ENCODE measurements at regions not wholly inside any gene's neighbourhood (a gene's known extent, or its start where the extent isn't known, plus 50 kb on each side); places are given as distances from the start of the nearest gene placed in this dataset.

DNA sequence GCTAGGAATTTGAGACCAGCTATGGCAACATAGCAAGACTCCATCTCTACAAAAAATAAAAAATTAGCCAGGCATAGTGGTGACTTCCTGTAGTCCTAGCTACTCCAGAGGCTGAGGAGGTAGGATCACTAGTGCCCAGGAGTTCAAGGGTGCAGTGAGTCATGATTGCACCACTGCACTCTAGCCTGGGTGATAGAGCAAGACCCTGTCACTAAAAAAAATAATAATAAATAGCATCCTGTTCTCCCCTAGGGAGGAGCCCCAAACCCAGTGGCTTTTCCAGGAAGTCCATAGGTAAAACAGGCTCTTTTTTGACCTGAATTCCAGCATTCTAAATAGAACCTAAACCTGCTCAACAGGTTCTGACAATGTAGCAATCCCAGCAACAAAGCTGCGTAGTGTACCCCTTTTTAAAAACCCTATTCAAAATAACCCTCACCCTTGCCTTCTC, 192.0 kb downstream of the ALDH8A1 start:
- Histone ChIP-seq H4K20me1 (ENCODE audit: control insufficient read depth, extremely low read depth, insufficient read depth, low read length) (no peaks in the 10 kb centered on the region), H3K4me2 (ENCODE audit: extremely low read depth, insufficient read depth, low read length) (no peak overlapping the region), H3K9me3 (ENCODE audit: control insufficient read depth, insufficient read depth, low read depth, low read length) (no peaks in the 10 kb centered on the region), H3K36me3 (ENCODE audit: control insufficient read depth, insufficient read depth, low read length) (no peaks in the 10 kb centered on the region), H3K27ac (ENCODE audit: insufficient read depth, low read length) (no peak overlapping the region), H3K4me3 (replicated peaks in 1 of 4; ENCODE audit: control extremely low read depth in 1 of 4, insufficient read depth in 1 of 4, low read depth in 3 of 4, low read length in 4 of 4) (no peak overlapping the region), H2AFZ (ENCODE audit: low read length) (no peak overlapping the region), H3K9ac (ENCODE audit: insufficient read depth, low read length) (no peak overlapping the region), H3K4me1 (ENCODE audit: control insufficient read depth, extremely low read depth, insufficient read depth, low read length) (no peaks in the 10 kb centered on the region), H3K27me3 (ENCODE audit: control insufficient read depth, insufficient read depth, low read length) (no peaks in the 10 kb centered on the region), H3K79me2 (ENCODE audit: control insufficient read depth, insufficient read depth, low read length) (no peaks in the 10 kb centered on the region)
- peak in 1 of 2 donors; percentile 14 for DNase-seq (ENCODE audit: low read depth in 2 of 2)
- TF ChIP-seq, protein P1, sequence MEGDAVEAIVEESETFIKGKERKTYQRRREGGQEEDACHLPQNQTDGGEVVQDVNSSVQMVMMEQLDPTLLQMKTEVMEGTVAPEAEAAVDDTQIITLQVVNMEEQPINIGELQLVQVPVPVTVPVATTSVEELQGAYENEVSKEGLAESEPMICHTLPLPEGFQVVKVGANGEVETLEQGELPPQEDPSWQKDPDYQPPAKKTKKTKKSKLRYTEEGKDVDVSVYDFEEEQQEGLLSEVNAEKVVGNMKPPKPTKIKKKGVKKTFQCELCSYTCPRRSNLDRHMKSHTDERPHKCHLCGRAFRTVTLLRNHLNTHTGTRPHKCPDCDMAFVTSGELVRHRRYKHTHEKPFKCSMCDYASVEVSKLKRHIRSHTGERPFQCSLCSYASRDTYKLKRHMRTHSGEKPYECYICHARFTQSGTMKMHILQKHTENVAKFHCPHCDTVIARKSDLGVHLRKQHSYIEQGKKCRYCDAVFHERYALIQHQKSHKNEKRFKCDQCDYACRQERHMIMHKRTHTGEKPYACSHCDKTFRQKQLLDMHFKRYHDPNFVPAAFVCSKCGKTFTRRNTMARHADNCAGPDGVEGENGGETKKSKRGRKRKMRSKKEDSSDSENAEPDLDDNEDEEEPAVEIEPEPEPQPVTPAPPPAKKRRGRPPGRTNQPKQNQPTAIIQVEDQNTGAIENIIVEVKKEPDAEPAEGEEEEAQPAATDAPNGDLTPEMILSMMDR (conservative IDR thresholded peaks at IDR 0.05 in 1 of 2, IDR thresholded peaks at IDR 0.05 in 1 of 2; ENCODE audit: low read depth in 1 of 2, low read length in 2 of 2): no peak
- TF ChIP-seq EZH2 (IDR thresholded peaks at IDR 0.05; ENCODE audit: low read length, missing control alignments): no peak

DNA sequence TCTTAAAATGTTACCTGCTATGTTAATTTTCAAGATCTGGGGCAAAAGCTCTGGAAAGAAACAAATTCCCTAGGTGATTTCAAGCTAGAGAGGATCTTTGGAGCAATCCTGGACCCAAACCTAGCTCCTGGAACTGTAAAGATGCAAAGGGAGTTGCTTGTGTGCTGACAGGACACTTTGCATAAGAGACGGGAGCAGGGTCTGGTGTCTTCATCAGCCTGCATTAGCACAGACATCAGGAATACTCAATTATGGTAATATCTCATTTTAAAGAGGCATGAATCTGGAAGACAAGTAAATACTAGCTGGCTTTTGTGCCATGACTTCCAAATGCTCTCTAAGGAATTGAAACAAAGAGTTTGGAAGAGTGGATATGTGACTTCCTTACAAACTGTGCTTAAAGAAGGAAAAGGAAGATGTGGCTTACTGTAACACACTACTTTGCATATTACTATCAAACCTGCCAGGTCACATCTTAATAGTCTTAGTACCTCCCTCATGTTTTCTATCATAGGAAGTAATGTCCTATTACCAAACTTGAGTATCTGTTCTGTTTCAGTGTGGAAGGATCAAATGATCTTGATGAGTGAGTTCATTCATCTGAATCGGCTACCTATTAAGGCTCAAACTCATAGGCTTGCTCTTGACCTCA, 193.4 kb downstream of the ALDH8A1 start:
- Histone ChIP-seq H4K20me1 (ENCODE audit: control insufficient read depth, extremely low read depth, insufficient read depth, low read length) (no peaks in the 10 kb centered on the region), H3K79me2 (ENCODE audit: control insufficient read depth, insufficient read depth, low read length) (no peaks in the 10 kb centered on the region), H3K27ac (ENCODE audit: insufficient read depth, low read length) (no peak overlapping the region), H2AFZ (ENCODE audit: low read length) (no peak overlapping the region), H3K27me3 (ENCODE audit: control insufficient read depth, insufficient read depth, low read length) (no peaks in the 10 kb centered on the region), H3K4me2 (ENCODE audit: extremely low read depth, insufficient read depth, low read length) (no peak overlapping the region), H3K9me3 (ENCODE audit: control insufficient read depth, insufficient read depth, low read depth, low read length) (no peaks in the 10 kb centered on the region), H3K4me3 (replicated peaks in 1 of 4; ENCODE audit: control extremely low read depth in 1 of 4, insufficient read depth in 1 of 4, low read depth in 3 of 4, low read length in 4 of 4) (no peak overlapping the region), H3K36me3 (ENCODE audit: control insufficient read depth, insufficient read depth, low read length) (no peaks in the 10 kb centered on the region), H3K4me1 (ENCODE audit: control insufficient read depth, extremely low read depth, insufficient read depth, low read length) (no peaks in the 10 kb centered on the region), H3K9ac (ENCODE audit: insufficient read depth, low read length) (no peak overlapping the region)
- TF ChIP-seq, protein P1 (conservative IDR thresholded peaks at IDR 0.05 in 1 of 2, IDR thresholded peaks at IDR 0.05 in 1 of 2; ENCODE audit: low read depth in 1 of 2, low read length in 2 of 2): no peak
- no peak for TF ChIP-seq EZH2 (IDR thresholded peaks at IDR 0.05; ENCODE audit: low read length, missing control alignments)
- DNase-seq (ENCODE audit: low read depth in 2 of 2): no peak

DNA sequence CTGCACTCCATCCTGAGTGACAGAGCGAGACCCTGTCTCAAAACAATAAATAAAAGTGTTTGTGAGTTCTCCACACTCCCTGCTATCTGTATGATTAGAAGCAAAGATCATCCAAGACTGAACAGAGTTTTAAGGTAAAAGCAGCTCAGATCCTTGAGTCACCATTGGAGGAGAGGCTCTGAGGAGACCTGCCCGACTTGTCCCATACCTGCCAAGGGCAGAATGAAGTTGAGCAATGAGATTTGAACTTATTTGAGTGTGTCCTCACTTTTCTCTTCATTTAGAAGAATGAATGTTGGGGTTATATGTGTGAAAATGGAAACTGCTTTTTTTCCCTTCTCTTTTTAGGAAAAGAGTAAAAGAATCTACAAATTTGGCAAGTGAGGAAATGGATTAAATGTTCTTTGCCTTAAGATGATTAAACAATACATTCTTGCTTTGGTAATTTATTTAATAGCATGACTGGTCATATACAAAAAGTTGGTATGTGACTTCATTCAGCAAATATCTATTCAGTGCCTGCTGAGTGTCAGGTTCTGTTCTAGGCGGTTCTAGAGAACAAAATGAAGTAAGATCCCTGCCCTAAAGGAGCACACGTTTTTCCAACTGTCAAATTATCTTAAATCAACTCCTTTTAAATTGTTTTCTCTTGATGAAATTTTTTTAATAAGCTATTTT, 195.7 kb downstream of the ALDH8A1 start:
- Histone ChIP-seq H3K9me3 (ENCODE audit: control insufficient read depth, insufficient read depth, low read depth, low read length) (no peaks in the 10 kb centered on the region), H3K27ac (ENCODE audit: insufficient read depth, low read length) (no peak overlapping the region), H3K4me1 (ENCODE audit: control insufficient read depth, extremely low read depth, insufficient read depth, low read length) (no peaks in the 10 kb centered on the region), H3K4me3 (replicated peaks in 1 of 4; ENCODE audit: control extremely low read depth in 1 of 4, insufficient read depth in 1 of 4, low read depth in 3 of 4, low read length in 4 of 4) (no peak overlapping the region), H3K27me3 (ENCODE audit: control insufficient read depth, insufficient read depth, low read length) (no peaks in the 10 kb centered on the region), H3K36me3 (ENCODE audit: control insufficient read depth, insufficient read depth, low read length) (no peaks in the 10 kb centered on the region), H3K79me2 (ENCODE audit: control insufficient read depth, insufficient read depth, low read length) (no peaks in the 10 kb centered on the region), H2AFZ (ENCODE audit: low read length) (no peak overlapping the region), H4K20me1 (ENCODE audit: control insufficient read depth, extremely low read depth, insufficient read depth, low read length) (no peaks in the 10 kb centered on the region), H3K9ac (ENCODE audit: insufficient read depth, low read length) (no peak overlapping the region), H3K4me2 (ENCODE audit: extremely low read depth, insufficient read depth, low read length) (no peak overlapping the region)
- TF ChIP-seq EZH2 (IDR thresholded peaks at IDR 0.05; ENCODE audit: low read length, missing control alignments): no peak
- TF ChIP-seq, protein P1 (conservative IDR thresholded peaks at IDR 0.05 in 1 of 2, IDR thresholded peaks at IDR 0.05 in 1 of 2; ENCODE audit: low read depth in 1 of 2, low read length in 2 of 2): no peak
- no peak for DNase-seq (ENCODE audit: low read depth in 2 of 2)
